ENCODE measurements at regions not wholly inside any gene's neighbourhood (a gene's known extent, or its start where the extent isn't known, plus 50 kb on each side); places are given as distances from the start of the nearest gene placed in this dataset.

GRCh38 chr15:56813995-56814394, 80.7 kb upstream of the ZNF280D start:
- Histone ChIP-seq H4K5ac (ENCODE audit: insufficient read length, low read depth, low read length) (no peak overlapping the region), H3K9ac (ENCODE audit: extremely low read depth, insufficient read length, low read length) (no peak overlapping the region), H3K79me2 (ENCODE audit: insufficient read depth, low read length) (no peaks in the 10 kb centered on the region), H3K27ac (ENCODE audit: insufficient read length, low read depth, low read length) (no peak overlapping the region), H3K56ac (ENCODE audit: insufficient read length, low read depth, low read length) (no peak overlapping the region), H2BK15ac (ENCODE audit: low read depth, low read length) (no peak overlapping the region), H3K4ac (ENCODE audit: low read depth, low read length) (no peak overlapping the region), H3K79me1 (ENCODE audit: insufficient read depth, low read depth, low read length, poor library complexity, severe bottlenecking) (no peaks in the 10 kb centered on the region), H2BK20ac (ENCODE audit: low read depth, low read length, poor library complexity, severe bottlenecking) (no peak overlapping the region), H3K18ac (ENCODE audit: insufficient read length, low read depth, low read length) (no peak overlapping the region), H2AK5ac (ENCODE audit: insufficient read length, low read length) (no peak overlapping the region), H4K91ac (ENCODE audit: insufficient read length, low read depth, low read length) (no peak overlapping the region), H3K4me1 (ENCODE audit: insufficient read depth, low read length) (no peaks in the 10 kb centered on the region), H3T11ph (ENCODE audit: low read length) (no peak overlapping the region), H3K4me2 (ENCODE audit: insufficient read depth, insufficient read length, low read length) (no peak overlapping the region), H3K23me2 (ENCODE audit: insufficient read length, low read depth, low read length, poor library complexity, severe bottlenecking) (no peaks in the 10 kb centered on the region), H3K23ac (ENCODE audit: insufficient read length, low read depth, low read length) (no peak overlapping the region), H2BK120ac (ENCODE audit: low read depth, low read length, poor library complexity, severe bottlenecking) (no peak overlapping the region), H4K8ac (replicated peaks; ENCODE audit: insufficient read length, low read depth, low read length) (no peak overlapping the region), H3K14ac (ENCODE audit: insufficient read depth, low read length) (no peak overlapping the region), H3K9me3 (ENCODE audit: control insufficient read depth, low read depth, low read length) (no peaks in the 10 kb centered on the region), H3K27me3 (ENCODE audit: insufficient read depth, low read length) (no peaks in the 10 kb centered on the region), H2AFZ (ENCODE audit: low read length) (no peak overlapping the region), H2BK12ac (ENCODE audit: insufficient read length, low read depth, low read length) (no peak overlapping the region), H2BK5ac (ENCODE audit: insufficient read length, low read length) (no peak overlapping the region), H4K20me1 (ENCODE audit: control insufficient read depth, insufficient read depth, insufficient read length) (no peaks in the 10 kb centered on the region)
- H3K27ac Mint-ChIP-seq: no peak overlapping the region; a peak in 1 of 7 replicates
- no CpG with 5 or more reads among the region's 1 CpG for WGBS (ENCODE audit: extremely low coverage, insufficient read length, low lambda C conversion rate)
- no peak for DNase-seq
- no peaks in the 10 kb centered on the region for H3K27me3 Mint-ChIP-seq (ENCODE audit: low read depth)
- no peak overlapping the region for H3K4me3 Mint-ChIP-seq
- H3K4me1 Mint-ChIP-seq: no peaks in the 10 kb centered on the region
- 0 out of 7 replicates have a peak, but pooled peaks cover 0 to 3% (median 0%) of the 10 kb centered on the region in 3 experiments for H3K36me3 Mint-ChIP-seq (ENCODE audit: insufficient read depth in 1 of 3, low read depth in 3 of 3)
- no peak for TF ChIP-seq CTCF (conservative IDR thresholded peaks at IDR 0.05)
- 0 out of 5 replicates have a peak, but pooled peaks cover 0 to 1% of the 10 kb centered on the region in 2 experiments for H3K9me3 Mint-ChIP-seq
